ENCODE measurements at regions not wholly inside any gene's neighbourhood (a gene's known extent, or its start where the extent isn't known, plus 50 kb on each side); places are given as distances from the start of the nearest gene placed in this dataset.

- TF ChIP-seq CTCF (IDR thresholded peaks at IDR 0.05; ENCODE audit: borderline replicate concordance, extremely low read depth, low read length, poor library complexity, severe bottlenecking) (no peak), EZH2 (IDR thresholded peaks at IDR 0.05; ENCODE audit: borderline replicate concordance, low read depth, low read length, severe bottlenecking) (no peak)
Measured at GRCh38 chr5:98999631-99000030, 70.8 kb upstream of the CHD1 start.
